H1 (cell line): ENCODE measurements at regions not wholly inside any gene's neighbourhood (a gene's known extent, or its start where the extent isn't known, plus 50 kb on each side); places are given as distances from the start of the nearest gene placed in this dataset.

Experiments
- CBX5 ChIP-seq: fragments of 300-800, 300-1000 bp; sonication (generic); IDR thresholded peaks from 2 replicates; pipeline ENCODE4 v1.7.1; 2016; ENCODE audit warnings: antibody characterized with exemption, low read length, low read depth
- MAFK ChIP-seq: IDR thresholded peaks from 2 replicates; pipeline ENCODE4 v1.6.1; 2012; ENCODE audit warnings: low read depth, mild to moderate bottlenecking, improper control_type of control experiment, low read length
- PHF8 ChIP-seq: fragments of 200-600 bp; sonication (generic); conservative IDR thresholded peaks from 2 replicates; pipeline ENCODE4 v1.7.1; 2012; ENCODE audit warnings: low read depth, mild to moderate bottlenecking, inconsistent platforms, low read length, moderate library complexity
- POU5F1 ChIP-seq: IDR thresholded peaks from 2 replicates; pipeline ENCODE4 v1.6.1; 2011; ENCODE audit warnings: low read depth, mild to moderate bottlenecking, low read length, moderate library complexity
- RBBP5 ChIP-seq: IDR thresholded peaks from 2 replicates; pipeline ENCODE4 v1.7.1; 2012; ENCODE audit warnings: low read depth, mild to moderate bottlenecking, inconsistent platforms, low read length, moderate library complexity, borderline replicate concordance
- SP1 ChIP-seq: IDR thresholded peaks from 2 replicates; pipeline ENCODE4 v1.6.1; 2011; ENCODE audit warnings: low read depth, low read length
- SP2 ChIP-seq: IDR thresholded peaks from 2 replicates; pipeline ENCODE4 v1.6.1; 2012; ENCODE audit warnings: mild to moderate bottlenecking, low read length, inconsistent platforms
- SUZ12 ChIP-seq: fragments of 200-600 bp; sonication (generic); IDR thresholded peaks from 2 replicates; pipeline ENCODE4 v1.6.1; 2012; ENCODE audit warnings: mild to moderate bottlenecking, inconsistent platforms, low read length, moderate library complexity, mixed read lengths
- TF ChIP-seq, protein P1 (sequence below): fragments of 300-600 bp; sonication (generic); IDR thresholded peaks from 2 replicates; pipeline ENCODE4 v1.7.1; 2012; ENCODE audit warnings: low read length, moderate library complexity, mild to moderate bottlenecking, inconsistent platforms; ENCODE audit not compliant: insufficient replicate concordance

- TF ChIP-seq, protein P1, sequence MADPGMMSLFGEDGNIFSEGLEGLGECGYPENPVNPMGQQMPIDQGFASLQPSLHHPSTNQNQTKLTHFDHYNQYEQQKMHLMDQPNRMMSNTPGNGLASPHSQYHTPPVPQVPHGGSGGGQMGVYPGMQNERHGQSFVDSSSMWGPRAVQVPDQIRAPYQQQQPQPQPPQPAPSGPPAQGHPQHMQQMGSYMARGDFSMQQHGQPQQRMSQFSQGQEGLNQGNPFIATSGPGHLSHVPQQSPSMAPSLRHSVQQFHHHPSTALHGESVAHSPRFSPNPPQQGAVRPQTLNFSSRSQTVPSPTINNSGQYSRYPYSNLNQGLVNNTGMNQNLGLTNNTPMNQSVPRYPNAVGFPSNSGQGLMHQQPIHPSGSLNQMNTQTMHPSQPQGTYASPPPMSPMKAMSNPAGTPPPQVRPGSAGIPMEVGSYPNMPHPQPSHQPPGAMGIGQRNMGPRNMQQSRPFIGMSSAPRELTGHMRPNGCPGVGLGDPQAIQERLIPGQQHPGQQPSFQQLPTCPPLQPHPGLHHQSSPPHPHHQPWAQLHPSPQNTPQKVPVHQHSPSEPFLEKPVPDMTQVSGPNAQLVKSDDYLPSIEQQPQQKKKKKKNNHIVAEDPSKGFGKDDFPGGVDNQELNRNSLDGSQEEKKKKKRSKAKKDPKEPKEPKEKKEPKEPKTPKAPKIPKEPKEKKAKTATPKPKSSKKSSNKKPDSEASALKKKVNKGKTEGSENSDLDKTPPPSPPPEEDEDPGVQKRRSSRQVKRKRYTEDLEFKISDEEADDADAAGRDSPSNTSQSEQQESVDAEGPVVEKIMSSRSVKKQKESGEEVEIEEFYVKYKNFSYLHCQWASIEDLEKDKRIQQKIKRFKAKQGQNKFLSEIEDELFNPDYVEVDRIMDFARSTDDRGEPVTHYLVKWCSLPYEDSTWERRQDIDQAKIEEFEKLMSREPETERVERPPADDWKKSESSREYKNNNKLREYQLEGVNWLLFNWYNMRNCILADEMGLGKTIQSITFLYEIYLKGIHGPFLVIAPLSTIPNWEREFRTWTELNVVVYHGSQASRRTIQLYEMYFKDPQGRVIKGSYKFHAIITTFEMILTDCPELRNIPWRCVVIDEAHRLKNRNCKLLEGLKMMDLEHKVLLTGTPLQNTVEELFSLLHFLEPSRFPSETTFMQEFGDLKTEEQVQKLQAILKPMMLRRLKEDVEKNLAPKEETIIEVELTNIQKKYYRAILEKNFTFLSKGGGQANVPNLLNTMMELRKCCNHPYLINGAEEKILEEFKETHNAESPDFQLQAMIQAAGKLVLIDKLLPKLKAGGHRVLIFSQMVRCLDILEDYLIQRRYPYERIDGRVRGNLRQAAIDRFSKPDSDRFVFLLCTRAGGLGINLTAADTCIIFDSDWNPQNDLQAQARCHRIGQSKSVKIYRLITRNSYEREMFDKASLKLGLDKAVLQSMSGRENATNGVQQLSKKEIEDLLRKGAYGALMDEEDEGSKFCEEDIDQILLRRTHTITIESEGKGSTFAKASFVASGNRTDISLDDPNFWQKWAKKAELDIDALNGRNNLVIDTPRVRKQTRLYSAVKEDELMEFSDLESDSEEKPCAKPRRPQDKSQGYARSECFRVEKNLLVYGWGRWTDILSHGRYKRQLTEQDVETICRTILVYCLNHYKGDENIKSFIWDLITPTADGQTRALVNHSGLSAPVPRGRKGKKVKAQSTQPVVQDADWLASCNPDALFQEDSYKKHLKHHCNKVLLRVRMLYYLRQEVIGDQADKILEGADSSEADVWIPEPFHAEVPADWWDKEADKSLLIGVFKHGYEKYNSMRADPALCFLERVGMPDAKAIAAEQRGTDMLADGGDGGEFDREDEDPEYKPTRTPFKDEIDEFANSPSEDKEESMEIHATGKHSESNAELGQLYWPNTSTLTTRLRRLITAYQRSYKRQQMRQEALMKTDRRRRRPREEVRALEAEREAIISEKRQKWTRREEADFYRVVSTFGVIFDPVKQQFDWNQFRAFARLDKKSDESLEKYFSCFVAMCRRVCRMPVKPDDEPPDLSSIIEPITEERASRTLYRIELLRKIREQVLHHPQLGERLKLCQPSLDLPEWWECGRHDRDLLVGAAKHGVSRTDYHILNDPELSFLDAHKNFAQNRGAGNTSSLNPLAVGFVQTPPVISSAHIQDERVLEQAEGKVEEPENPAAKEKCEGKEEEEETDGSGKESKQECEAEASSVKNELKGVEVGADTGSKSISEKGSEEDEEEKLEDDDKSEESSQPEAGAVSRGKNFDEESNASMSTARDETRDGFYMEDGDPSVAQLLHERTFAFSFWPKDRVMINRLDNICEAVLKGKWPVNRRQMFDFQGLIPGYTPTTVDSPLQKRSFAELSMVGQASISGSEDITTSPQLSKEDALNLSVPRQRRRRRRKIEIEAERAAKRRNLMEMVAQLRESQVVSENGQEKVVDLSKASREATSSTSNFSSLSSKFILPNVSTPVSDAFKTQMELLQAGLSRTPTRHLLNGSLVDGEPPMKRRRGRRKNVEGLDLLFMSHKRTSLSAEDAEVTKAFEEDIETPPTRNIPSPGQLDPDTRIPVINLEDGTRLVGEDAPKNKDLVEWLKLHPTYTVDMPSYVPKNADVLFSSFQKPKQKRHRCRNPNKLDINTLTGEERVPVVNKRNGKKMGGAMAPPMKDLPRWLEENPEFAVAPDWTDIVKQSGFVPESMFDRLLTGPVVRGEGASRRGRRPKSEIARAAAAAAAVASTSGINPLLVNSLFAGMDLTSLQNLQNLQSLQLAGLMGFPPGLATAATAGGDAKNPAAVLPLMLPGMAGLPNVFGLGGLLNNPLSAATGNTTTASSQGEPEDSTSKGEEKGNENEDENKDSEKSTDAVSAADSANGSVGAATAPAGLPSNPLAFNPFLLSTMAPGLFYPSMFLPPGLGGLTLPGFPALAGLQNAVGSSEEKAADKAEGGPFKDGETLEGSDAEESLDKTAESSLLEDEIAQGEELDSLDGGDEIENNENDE = no peak
- TF ChIP-seq RBBP5 = 0 out of 2 replicates have a peak, but pooled peaks have one; percentile 40
- no peak for TF ChIP-seq CBX5
- no peak for TF ChIP-seq POU5F1
- TF ChIP-seq MAFK = no peak
- TF ChIP-seq PHF8 = peak; percentile 46; the same call in 1 of the 2 replicates
- no peak; the same call in 1 of the 2 replicates for TF ChIP-seq SUZ12
- TF ChIP-seq SP2 = no peak
- peak; percentile 32; the same call in 1 of the 2 replicates for TF ChIP-seq SP1
These were observed 73.4 kb upstream of the KCNMA1 start (continued) for GRCh38 chr10:77710759-77711682.
